GM18517 (cell line): ENCODE measurements at regions not wholly inside any gene's neighbourhood (a gene's known extent, or its start where the extent isn't known, plus 50 kb on each side); places are given as distances from the start of the nearest gene placed in this dataset.

Experiments
- ATAC-seq: cut with Tn5 transposase; IDR thresholded peaks from one replicate; pipeline ENCODE4 v1.9.1; 2021; ENCODE audit warnings: mild to moderate bottlenecking, moderate library complexity; ENCODE audit not compliant: unreplicated experiment

GRCh38 chr1:116230712-116231111, 119.5 kb downstream of the MAB21L3 start:
- ATAC-seq, result no peak

GRCh38 chr1:116231752-116232151, 120.6 kb downstream of the MAB21L3 start:
- no peak for ATAC-seq

GRCh38 chr1:116232989-116233514, 121.9 kb downstream of the MAB21L3 start:
- no peak for ATAC-seq

- no peak for ATAC-seq
These were observed 123.2 kb downstream of the MAB21L3 start for GRCh38 chr1:116234429-116234828.

GRCh38 chr1:116239916-116240315, 128.7 kb downstream of the MAB21L3 start:
- ATAC-seq, result no peak

- ATAC-seq, result no peak
These were observed 130.3 kb upstream of the ATP1A1 start for GRCh38 chr1:116242741-116243140.

- no peak for ATAC-seq
These were observed 129.6 kb upstream of the ATP1A1 start for GRCh38 chr1:116243333-116244054.

- no peak for ATAC-seq
These were observed 126.9 kb upstream of the ATP1A1 start for GRCh38 chr1:116246174-116246573.

- ATAC-seq, result no peak
These were observed 120.8 kb upstream of the ATP1A1 start for GRCh38 chr1:116252271-116252670.

GRCh38 chr1:116252785-116253184, 120.3 kb upstream of the ATP1A1 start:
- no peak for ATAC-seq

- no peak for ATAC-seq
These were observed 119.3 kb upstream of the ATP1A1 start for GRCh38 chr1:116253566-116254382.

- no peak for ATAC-seq
These were observed 118.3 kb upstream of the ATP1A1 start for GRCh38 chr1:116254776-116255175.

- no peak for ATAC-seq
These were observed 117.4 kb upstream of the ATP1A1 start for GRCh38 chr1:116255486-116256285.

GRCh38 chr1:116256286-116256649, 116.8 kb upstream of the ATP1A1 start:
- ATAC-seq, result no peak

- no peak for ATAC-seq
These were observed 116.2 kb upstream of the ATP1A1 start for GRCh38 chr1:116256875-116257274.

GRCh38 chr1:116257341-116257767, 115.7 kb upstream of the ATP1A1 start:
- ATAC-seq, result peak; percentile 51

- ATAC-seq, result no peak
These were observed 115.2 kb upstream of the ATP1A1 start for GRCh38 chr1:116257836-116258235.

GRCh38 chr1:116258668-116259419, 114.2 kb upstream of the ATP1A1 start:
- ATAC-seq, result no peak

- ATAC-seq, result no peak
These were observed 113.4 kb upstream of the ATP1A1 start for GRCh38 chr1:116259663-116260062.

- ATAC-seq, result no peak
These were observed 112.9 kb upstream of the ATP1A1 start for GRCh38 chr1:116260115-116260514.
